Adrenal gland (tissue), 9 donors: ENCODE measurements at regions not wholly inside any gene's neighbourhood (a gene's known extent, or its start where the extent isn't known, plus 50 kb on each side); places are given as distances from the start of the nearest gene placed in this dataset.

ENCODE experiments used
- DNase-seq, 7 donors: peaks; one replicate each; pipeline ENCODE4 v3.0.0-alpha.2; 2019 to 2020
- H3K27ac ChIP-seq, 5 donors: fragments of 200-600 bp; sonication (generic) in 4 of 5; 1 replicate in 3 of 5; 2 replicates in 2 of 5; pipeline versions ENCODE4 v1.5.1 to v1.8.0; 2016 to 2020; ENCODE audit warnings: mild to moderate bottlenecking in 1 of 5
- H3K27me3 ChIP-seq: fragments of 200-600 bp; 2 replicates; pipeline ENCODE4 v1.8.0; 2021
- H3K36me3 ChIP-seq, 2 donors: fragments of 200-600 bp; replicated peaks in 1 of 2; 1 replicate in 1 of 2; 2 replicates in 1 of 2; pipeline versions ENCODE4 v1.5.1 to v1.8.0; 2018 to 2022
- H3K4me1 ChIP-seq, 2 donors: fragments of 200-600 bp; replicated peaks in 1 of 2; 1 replicate in 1 of 2; 2 replicates in 1 of 2; pipeline versions ENCODE4 v1.5.1 to v1.8.0; 2018 to 2021
- H3K4me3 ChIP-seq, 4 donors: fragments of 200-600 bp; sonication (generic) in 3 of 4; one replicate each; pipeline ENCODE4 v1.5.1; 2016 to 2018
- H3K9me3 ChIP-seq, 3 donors: fragments of 200-600 bp; sonication (generic) in 1 of 3; replicated peaks in 1 of 3; 1 replicate in 2 of 3; 2 replicates in 1 of 3; pipeline versions ENCODE4 v1.5.1 to v1.8.0; 2016 to 2021
- POLR2A ChIP-seq, 2 donors: fragments of 450-650 bp; IDR thresholded peaks; one replicate each; pipeline ENCODE4 v1.6.1; 2017; ENCODE audit warnings: antibody characterized with exemption in 2 of 2, mild to moderate bottlenecking in 2 of 2, moderate library complexity in 1 of 2
- WGBS, 4 donors: extraction: QIAGEN DNeasy Blood & Tissue Kit in 2 of 4; methylation state at CpG; one replicate each; pipeline versions ENCODE4 v1.1.5 to v1.1.7; 2013 to 2017; 5-methylcytosine and 5-hydroxymethylcytosine counted together
- intact Hi-C, 2 donors: fragments of 100-400 bp; cut with DNase I; formaldehyde crosslinking; loops; one replicate each; pipeline versions ENCODE4 v1.14.1 to v1.15.0; 2022 to 2023
- TF ChIP-seq, protein P1 (sequence below), 6 experiments: fragments of 450-650 bp in 4 of 6; fragments of 200-600 bp in 2 of 6; sonication (generic) in 1 of 6; IDR thresholded peaks; 1 replicate in 5 of 6; 2 replicates in 1 of 6; pipeline versions ENCODE4 v1.5.1 to v1.8.0; 2016 to 2021; ENCODE audit warnings: antibody characterized with exemption in 6 of 6, mild to moderate bottlenecking in 2 of 6, moderate library complexity in 1 of 6
- donor health status: healthy with polysubstance abuse.
- donor health status: Bipolar disorder and iron deficiency.
- donor health status: DM: yes; HTN: yes; CAD: no.
- donor health status: DM: no; HTN: no; CAD: no.
- donor health status: DM: no; HTN: no; CAD: no.

DNA sequence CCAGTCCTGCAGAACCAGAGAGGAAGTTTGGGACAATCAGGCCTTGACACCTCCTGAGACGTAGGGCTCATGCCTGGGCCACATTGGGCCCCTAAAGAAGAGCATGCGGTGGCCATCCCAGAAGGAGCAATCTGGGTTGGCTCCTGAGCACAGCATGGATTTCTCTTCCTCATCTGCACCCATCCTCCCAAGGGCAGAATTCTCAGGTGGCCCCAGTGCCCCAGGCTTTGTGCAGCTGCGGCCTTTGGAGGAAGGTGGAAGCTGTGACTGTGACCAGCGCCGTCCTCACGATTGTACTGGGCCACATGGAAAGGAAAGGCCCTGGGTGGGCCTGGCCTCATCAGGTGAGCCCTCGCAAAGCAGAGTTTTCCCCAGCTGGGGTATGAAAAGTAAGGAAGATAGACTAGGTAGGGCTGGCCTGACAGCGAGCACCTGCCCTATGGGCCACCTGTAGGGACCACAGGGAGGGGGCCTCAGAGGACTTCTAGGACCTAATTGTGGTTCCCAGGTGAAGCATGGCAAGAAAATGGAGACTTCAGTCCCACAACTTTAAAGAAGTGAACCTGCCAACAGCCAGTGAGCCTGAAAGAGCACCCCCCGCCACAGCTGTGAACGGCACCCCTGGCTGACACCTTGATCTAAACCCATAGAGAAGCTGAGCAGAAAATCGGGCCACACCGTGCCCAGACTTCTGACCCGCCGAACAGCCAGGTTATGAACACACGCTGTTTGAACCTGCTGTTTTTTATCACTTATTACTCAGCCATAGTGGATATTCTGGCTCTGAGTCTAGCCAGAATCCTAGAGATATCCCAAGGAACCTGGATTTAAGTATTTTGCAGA lies 164.1 kb downstream of the IRX2 start:
- TF ChIP-seq POLR2A (IDR thresholded peaks at IDR 0.05): no peak
- TF ChIP-seq, protein P1, sequence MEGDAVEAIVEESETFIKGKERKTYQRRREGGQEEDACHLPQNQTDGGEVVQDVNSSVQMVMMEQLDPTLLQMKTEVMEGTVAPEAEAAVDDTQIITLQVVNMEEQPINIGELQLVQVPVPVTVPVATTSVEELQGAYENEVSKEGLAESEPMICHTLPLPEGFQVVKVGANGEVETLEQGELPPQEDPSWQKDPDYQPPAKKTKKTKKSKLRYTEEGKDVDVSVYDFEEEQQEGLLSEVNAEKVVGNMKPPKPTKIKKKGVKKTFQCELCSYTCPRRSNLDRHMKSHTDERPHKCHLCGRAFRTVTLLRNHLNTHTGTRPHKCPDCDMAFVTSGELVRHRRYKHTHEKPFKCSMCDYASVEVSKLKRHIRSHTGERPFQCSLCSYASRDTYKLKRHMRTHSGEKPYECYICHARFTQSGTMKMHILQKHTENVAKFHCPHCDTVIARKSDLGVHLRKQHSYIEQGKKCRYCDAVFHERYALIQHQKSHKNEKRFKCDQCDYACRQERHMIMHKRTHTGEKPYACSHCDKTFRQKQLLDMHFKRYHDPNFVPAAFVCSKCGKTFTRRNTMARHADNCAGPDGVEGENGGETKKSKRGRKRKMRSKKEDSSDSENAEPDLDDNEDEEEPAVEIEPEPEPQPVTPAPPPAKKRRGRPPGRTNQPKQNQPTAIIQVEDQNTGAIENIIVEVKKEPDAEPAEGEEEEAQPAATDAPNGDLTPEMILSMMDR (IDR thresholded peaks at IDR 0.05): no peak
- H3K36me3 ChIP-seq: no peaks in the 10 kb centered on the region
- no peak overlapping the region for H3K27ac ChIP-seq

DNA sequence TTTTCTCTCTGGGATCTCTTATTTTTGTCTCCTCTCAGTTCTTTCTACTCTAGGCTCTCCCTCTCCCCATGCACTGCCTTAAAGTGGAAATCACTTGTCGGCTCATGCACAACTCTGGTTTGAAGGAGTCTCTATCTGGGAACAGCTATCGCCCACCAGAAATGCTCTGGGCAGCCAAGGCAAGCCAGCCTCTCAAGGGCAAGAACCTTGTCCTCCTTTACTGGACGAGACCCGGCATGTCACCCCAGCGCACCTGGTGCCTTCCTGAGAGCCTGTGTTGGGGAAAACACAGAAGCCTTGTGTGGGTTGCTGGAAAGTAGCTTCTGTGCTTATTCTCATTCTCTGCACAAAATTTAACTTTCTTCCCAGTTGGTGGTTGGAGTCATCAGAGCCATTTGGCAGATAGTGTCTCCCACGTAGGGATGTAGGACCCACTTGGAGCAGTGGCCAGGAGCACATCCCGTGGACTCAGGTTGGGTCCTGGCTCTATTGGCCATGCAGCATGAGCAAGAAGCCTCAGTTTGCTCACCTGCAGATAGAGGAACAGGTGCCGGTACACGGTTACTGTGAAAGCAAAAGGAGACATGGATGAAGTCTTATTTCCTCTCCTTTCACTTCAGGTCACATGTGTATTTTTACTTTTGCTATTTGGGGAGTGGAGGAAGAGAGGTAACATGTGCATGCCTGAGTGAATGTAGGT lies 165.3 kb downstream of the IRX2 start:
- TF ChIP-seq POLR2A (IDR thresholded peaks at IDR 0.05): no peak
- TF ChIP-seq, protein P1 (IDR thresholded peaks at IDR 0.05): no peak
- Histone ChIP-seq H3K4me1 (no peaks in the 10 kb centered on the region), H3K9me3 (no peaks in the 10 kb centered on the region), H3K36me3 (no peaks in the 10 kb centered on the region), H3K4me3 (no peak overlapping the region), H3K27me3 (no peaks in the 10 kb centered on the region), H3K27ac (no peak overlapping the region)
- 85 to 93% (median 88%) methylated on average over 9 of the region's 9 CpGs for WGBS, 4 donors
- DNase-seq: no peak
- intact Hi-C loops: no loop called here

More for the DNA sequence above, 164.1 kb downstream of the IRX2 start:
- Histone ChIP-seq H3K4me1 (no peaks in the 10 kb centered on the region), H3K9me3 (no peaks in the 10 kb centered on the region), H3K4me3 (no peak overlapping the region), H3K27me3 (no peaks in the 10 kb centered on the region)
- intact Hi-C loops: no loop called here
- WGBS, 4 donors: 76 to 85% (median 78%) methylated on average over 13 to 15 of the region's 15 CpGs
- DNase-seq: no peak

DNA sequence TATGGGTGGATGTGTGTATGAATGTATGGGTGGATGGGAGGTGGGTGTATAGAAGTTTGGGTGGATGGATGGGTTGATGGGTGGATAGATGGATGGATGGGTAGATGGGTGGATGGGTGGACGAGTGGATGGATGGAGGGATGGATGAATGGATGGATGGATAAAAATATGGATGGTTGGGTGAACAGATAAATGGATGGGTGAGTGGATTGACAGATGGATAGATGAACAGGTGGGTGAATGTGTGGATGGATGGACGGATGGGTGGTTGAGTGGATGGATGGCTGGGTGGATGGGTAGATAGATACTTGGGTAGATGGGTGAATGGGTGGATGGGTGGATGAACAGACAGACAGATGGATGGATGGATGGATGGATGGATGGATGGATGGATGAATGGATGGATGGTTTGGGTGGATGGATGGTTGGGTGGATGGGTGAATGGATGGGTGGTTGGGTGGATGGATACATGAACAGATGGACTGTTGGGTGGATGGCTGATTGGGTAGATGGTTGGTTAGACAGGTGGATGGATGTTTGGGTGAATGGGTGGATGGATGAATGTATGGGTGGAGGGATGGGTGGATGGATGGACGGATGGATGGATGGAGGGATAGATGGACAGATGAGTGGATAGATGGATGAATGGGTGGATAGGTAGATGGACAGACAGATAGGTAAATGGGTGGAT lies 166.8 kb downstream of the IRX2 start:
- H3K4me3 ChIP-seq: no peak overlapping the region
- no peaks in the 10 kb centered on the region for H3K9me3 ChIP-seq
- no peaks in the 10 kb centered on the region for H3K27me3 ChIP-seq
- H3K4me1 ChIP-seq: no peaks in the 10 kb centered on the region
- WGBS, 4 donors: 54 to 69% (median 61%) methylated on average over 3 of the region's 3 CpGs
- no peak for DNase-seq
- TF ChIP-seq, protein P1 (IDR thresholded peaks at IDR 0.05): no peak
- TF ChIP-seq POLR2A (IDR thresholded peaks at IDR 0.05): no peak
- no peak overlapping the region for H3K27ac ChIP-seq
- intact Hi-C loops: no loop called here
- no peaks in the 10 kb centered on the region for H3K36me3 ChIP-seq

DNA sequence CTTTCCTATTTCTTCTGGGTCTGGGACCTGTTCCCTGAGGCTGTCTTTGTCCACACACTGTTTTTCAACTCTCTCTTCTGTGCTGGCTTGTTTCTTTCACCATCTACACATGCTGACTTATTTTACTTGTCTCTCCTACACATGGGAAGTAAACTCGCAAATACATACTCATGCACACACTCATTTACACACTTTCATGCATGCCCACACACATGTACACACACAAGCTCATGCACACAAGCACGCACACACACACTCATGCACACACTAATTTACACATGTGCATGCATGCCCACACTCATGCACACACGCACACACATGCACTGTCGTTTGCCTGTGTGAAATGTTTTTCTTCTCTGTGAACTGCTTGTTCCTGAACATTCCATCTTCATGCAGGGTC lies 169.0 kb downstream of the IRX2 start:
- Histone ChIP-seq H3K36me3 (no peaks in the 10 kb centered on the region), H3K27ac (no peak overlapping the region), H3K4me3 (no peak overlapping the region), H3K9me3 (no peaks in the 10 kb centered on the region), H3K27me3 (no peaks in the 10 kb centered on the region), H3K4me1 (no peaks in the 10 kb centered on the region)
- TF ChIP-seq, protein P1 (IDR thresholded peaks at IDR 0.05): no peak
- no peak for TF ChIP-seq POLR2A (IDR thresholded peaks at IDR 0.05)
- 76 to 82% (median 79%) methylated on average over 4 of the region's 4 CpGs for WGBS, 4 donors
- intact Hi-C loops: no loop called here
- no peak for DNase-seq
